ENCODE measurements at regions not wholly inside any gene's neighbourhood (a gene's known extent, or its start where the extent isn't known, plus 50 kb on each side); places are given as distances from the start of the nearest gene placed in this dataset.
A peak's percentile ranks its signal among the peaks of the same experiment; 100 is the strongest.

DNA sequence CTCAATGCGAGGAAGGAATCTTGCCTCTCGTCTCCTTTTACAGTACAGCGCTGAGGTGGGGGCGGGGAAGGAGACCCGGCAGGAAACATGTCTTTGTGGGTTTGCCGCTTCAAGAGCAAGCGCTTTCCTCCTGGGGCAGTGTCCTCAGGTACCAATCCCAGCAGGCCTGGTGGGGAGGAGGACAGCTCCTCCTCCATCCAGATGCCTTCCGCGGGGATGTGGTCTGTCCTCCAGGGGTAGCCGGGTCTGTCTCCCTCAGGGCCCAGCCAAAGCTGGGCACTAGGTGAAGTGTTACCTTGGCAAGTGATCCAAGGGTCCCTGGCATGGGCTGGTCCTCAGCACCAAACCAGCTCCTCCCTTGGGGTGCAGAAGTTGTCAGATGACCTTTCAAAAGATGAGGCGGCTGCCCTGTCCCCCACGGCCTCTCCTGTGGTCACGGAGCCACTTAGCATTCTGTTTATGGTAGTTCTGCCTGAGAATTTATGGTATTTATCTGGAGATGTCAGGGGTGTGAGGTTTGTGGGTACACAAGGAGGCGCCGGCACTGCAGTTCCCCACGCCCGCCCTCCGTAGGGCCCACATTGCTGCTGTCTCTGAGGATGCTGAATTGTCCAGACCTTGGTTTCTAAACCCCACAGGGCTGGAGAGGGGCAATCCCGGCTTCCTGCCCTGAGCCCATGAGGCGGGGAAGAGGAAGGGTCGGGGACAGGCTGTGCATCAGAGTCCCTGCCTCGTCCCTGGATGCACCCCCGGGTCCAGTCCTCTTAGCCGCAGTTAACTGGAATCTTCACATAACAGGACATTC is 93.5 kb upstream of the ANO1 start:
- no peak for TF ChIP-seq Cebpa-rat (IDR thresholded peaks at IDR 0.05)
- no peaks in the 10 kb centered on the region for H4K20me1 ChIP-seq
- H3K27ac ChIP-seq = peak overlapping the region; percentile 85
- H3K4me2 ChIP-seq = peak overlapping the region; percentile 100
- peak overlapping the region; percentile 82; the same call in 1 of the 2 replicates for H3K9ac ChIP-seq
- H3K9me3 ChIP-seq = no peaks in the 10 kb centered on the region
- no peaks in the 10 kb centered on the region for H3K36me3 ChIP-seq
- peak overlapping the region; percentile 73 for H3K4me3 ChIP-seq
- peaks cover 3% of the 10 kb centered on the region; the same call in 1 of the 2 replicates for H3K27me3 ChIP-seq
- peaks cover 93% of the 10 kb centered on the region for H3K4me1 ChIP-seq

DNA sequence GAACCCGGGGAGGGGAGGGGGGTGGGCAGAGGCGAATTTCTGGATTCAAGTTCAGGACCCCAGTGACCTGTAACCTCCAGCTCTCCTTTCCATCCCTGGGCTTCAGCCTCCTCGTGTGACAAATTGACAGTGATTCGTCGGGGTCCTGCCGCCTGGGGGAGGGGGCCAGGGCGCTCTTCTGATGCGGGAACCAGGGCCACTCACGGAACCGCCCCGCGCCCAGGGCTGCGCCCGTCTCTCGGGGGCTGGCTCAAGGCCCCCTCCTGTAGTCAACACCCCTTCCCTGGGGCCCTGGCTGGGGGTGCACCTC is 92.8 kb upstream of the ANO1 start:
- H3K9me3 ChIP-seq = no peaks in the 10 kb centered on the region
- peak overlapping the region; percentile 82 for H3K9ac ChIP-seq
- H3K27me3 ChIP-seq = peaks cover 3% of the 10 kb centered on the region; the same call in 1 of the 2 replicates
- H4K20me1 ChIP-seq = no peaks in the 10 kb centered on the region
- H3K4me3 ChIP-seq = peak overlapping the region; percentile 73
- TF ChIP-seq Cebpa-rat (IDR thresholded peaks at IDR 0.05) = no peak
- H3K4me1 ChIP-seq = peaks cover 87% of the 10 kb centered on the region
- peak overlapping the region; percentile 85 for H3K27ac ChIP-seq
- no peaks in the 10 kb centered on the region for H3K36me3 ChIP-seq
- H3K4me2 ChIP-seq = peak overlapping the region; percentile 100

DNA sequence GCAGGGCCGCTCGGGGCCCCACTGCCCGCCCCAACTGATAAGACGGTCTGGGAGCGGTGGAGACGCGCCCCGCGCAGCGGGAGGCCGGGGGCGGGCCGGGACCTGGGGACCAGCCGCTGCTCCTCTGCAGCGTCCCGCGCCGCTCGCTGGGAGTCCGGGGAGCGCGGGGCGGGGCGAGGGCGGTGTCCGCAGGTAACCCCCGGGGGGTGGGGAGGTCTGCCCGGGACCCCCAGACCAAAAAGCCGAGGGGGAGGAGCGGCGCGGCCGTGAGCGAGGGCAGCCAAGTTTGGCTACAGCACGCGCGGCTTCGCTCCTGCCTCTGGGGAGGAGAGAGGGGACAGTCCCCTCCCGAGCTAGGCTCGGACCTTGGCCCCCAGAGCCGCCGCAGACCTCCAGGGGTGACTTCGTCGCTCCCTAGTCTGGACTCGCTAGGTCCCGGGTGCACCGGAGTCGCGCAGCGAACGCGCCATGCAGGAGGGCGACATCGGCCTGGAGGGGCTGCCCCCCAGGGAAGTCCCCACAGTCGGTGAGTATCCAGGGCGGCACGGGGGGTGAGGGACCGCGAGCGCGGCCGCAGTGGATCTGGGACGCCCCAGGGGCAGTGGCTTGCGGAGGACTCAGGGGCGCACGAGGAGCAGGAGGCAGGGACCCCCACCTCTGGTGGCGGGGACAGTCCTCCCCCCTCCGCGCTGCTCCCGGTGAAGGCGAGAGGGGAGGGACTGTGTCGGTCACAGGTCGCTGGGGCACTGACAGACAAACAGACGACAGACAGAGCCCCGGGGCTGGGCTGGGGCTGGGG is 92.3 kb upstream of the ANO1 start:
- Histone ChIP-seq H3K27ac (peak overlapping the region; percentile 85), H3K9me3 (no peaks in the 10 kb centered on the region), H3K4me3 (peak overlapping the region; percentile 73), H4K20me1 (no peaks in the 10 kb centered on the region), H3K36me3 (no peaks in the 10 kb centered on the region), H3K4me2 (peak overlapping the region; percentile 100), H3K27me3 (peaks cover 3% of the 10 kb centered on the region; the same call in 1 of the 2 replicates), H3K9ac (peak overlapping the region; percentile 82), H3K4me1 (peaks cover 86% of the 10 kb centered on the region)
- no peak for TF ChIP-seq Cebpa-rat (IDR thresholded peaks at IDR 0.05)

DNA sequence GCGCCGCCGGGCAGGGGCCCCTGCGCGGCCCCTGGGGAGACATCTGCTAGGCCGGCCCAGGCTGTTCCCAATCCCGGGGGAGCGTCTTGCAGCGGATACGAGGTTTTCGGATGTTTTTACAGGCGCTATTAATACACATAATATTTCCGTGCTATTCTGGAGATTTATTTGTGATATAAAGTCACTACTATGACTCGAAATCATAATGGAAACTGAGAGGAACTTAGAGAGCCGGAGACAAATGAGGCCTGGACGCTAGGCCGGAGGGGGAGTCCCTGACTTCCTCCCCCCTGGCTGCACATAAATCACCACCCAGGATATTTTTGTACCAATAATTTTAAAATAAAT is 91.7 kb upstream of the ANO1 start:
- peaks cover 3% of the 10 kb centered on the region; the same call in 1 of the 2 replicates for H3K27me3 ChIP-seq

DNA sequence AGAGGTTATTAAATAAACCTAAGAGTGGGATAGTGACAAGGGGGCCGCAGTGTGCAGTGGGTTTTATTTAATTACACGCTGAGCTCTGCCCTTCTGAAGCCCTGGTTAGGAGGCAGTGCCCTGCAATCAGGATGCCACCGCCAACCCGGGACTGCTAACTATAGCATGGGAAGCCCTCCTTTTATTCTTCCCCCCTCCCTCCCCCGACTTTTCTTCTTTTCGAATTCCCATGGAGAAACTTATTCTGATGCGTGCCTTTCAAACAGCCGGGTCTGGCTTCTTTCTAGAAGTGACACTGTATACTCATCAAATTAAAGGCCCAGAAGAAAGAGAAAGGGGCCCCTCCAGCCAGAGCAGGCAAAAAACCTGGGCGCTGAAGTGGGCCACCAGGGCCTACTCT is 91.3 kb upstream of the ANO1 start:
- Histone ChIP-seq H3K4me3 (peak overlapping the region; percentile 73), H3K9ac (peak overlapping the region; percentile 82)

More for the DNA sequence above, 91.7 kb upstream of the ANO1 start:
- Histone ChIP-seq H3K36me3 (no peaks in the 10 kb centered on the region), H4K20me1 (no peaks in the 10 kb centered on the region), H3K27ac (peak overlapping the region; percentile 85), H3K9ac (peak overlapping the region; percentile 82), H3K4me2 (peak overlapping the region; percentile 100), H3K4me1 (peaks cover 87% of the 10 kb centered on the region), H3K9me3 (no peaks in the 10 kb centered on the region), H3K4me3 (peak overlapping the region; percentile 73)
- no peak for TF ChIP-seq Cebpa-rat (IDR thresholded peaks at IDR 0.05)

DNA sequence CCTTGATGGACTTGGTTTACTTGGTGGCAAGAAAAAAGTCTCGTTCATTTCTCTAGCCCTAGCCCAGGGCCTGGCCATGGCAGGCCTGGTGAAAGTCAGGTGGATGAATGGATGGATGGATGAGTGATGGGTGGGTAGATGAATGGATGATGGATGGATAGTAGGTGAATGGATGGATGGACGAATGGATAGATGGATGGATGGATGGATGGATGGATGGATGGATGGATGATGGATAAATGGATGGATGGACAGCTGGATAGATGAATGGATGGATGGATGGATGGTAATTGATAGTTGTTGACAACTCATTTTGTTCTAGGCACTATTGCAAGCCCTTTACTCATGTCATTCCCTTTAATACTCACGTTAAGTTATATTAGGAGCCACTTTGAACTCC is 86.1 kb upstream of the ANO1 start:
- TF ChIP-seq Cebpa-rat (IDR thresholded peaks at IDR 0.05) = no peak
- H3K9ac ChIP-seq = no peak overlapping the region

More for the DNA sequence above, 91.3 kb upstream of the ANO1 start:
- Histone ChIP-seq H3K36me3 (no peaks in the 10 kb centered on the region), H3K4me1 (peaks cover 88% of the 10 kb centered on the region), H3K9me3 (no peaks in the 10 kb centered on the region), H3K4me2 (peak overlapping the region; percentile 100), H3K27me3 (peaks cover 3% of the 10 kb centered on the region; the same call in 1 of the 2 replicates), H3K27ac (peak overlapping the region; percentile 85), H4K20me1 (no peaks in the 10 kb centered on the region)
- TF ChIP-seq Cebpa-rat (IDR thresholded peaks at IDR 0.05) = no peak

DNA sequence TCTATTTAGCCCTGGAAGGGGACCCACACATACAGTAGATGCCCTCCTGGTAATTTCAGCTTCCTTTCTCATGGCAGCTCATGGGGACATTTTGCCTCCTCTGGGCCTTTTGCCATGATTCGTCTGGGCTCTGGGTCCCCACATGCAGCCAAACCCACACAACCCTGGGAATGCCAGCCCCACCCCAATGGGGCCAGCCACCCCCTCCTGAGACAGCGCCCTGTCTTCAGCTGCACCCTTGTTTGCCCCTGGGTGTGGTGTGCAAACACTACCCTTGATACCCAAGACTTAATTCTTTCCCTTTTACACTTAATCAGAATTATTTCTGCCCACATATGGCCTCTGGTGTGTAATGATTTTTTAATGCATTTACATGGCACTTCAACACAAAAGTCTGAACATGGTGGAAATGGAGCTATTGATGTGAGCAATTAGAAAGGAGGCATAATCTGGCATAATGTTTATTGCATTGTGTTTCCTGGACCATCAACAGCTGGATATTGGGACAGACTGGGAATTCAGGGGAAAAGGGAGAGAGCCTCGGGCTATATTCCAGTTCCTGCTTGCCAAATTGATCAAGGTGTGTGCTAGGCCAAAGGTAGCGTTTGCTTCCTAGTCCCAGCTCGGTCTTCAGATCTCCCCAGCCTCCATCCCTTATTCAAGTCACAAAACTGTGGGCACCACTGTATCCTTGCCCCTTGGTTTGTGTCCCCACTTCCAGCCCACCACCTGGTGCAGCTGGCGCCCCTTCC is 85.0 kb upstream of the ANO1 start:
- H3K9me3 ChIP-seq = peaks cover 11% of the 10 kb centered on the region
- H3K36me3 ChIP-seq = no peaks in the 10 kb centered on the region
- no peak overlapping the region for H3K4me3 ChIP-seq
- no peak overlapping the region for H3K9ac ChIP-seq
- H3K4me2 ChIP-seq = peak overlapping the region; percentile 41
- H4K20me1 ChIP-seq = no peaks in the 10 kb centered on the region
- no peak for TF ChIP-seq Cebpa-rat (IDR thresholded peaks at IDR 0.05)
- H3K27ac ChIP-seq = no peak overlapping the region
- H3K4me1 ChIP-seq = peaks cover 49% of the 10 kb centered on the region
- no peaks in the 10 kb centered on the region for H3K27me3 ChIP-seq

More for the DNA sequence above, 86.1 kb upstream of the ANO1 start:
- H3K27me3 ChIP-seq = no peaks in the 10 kb centered on the region
- no peaks in the 10 kb centered on the region for H4K20me1 ChIP-seq
- no peaks in the 10 kb centered on the region for H3K36me3 ChIP-seq
- H3K4me2 ChIP-seq = peak overlapping the region; percentile 49; the same call in 1 of the 2 replicates
- H3K4me1 ChIP-seq = peaks cover 60% of the 10 kb centered on the region
- no peak overlapping the region for H3K4me3 ChIP-seq
- peaks cover 11% of the 10 kb centered on the region for H3K9me3 ChIP-seq
- no peak overlapping the region for H3K27ac ChIP-seq

DNA sequence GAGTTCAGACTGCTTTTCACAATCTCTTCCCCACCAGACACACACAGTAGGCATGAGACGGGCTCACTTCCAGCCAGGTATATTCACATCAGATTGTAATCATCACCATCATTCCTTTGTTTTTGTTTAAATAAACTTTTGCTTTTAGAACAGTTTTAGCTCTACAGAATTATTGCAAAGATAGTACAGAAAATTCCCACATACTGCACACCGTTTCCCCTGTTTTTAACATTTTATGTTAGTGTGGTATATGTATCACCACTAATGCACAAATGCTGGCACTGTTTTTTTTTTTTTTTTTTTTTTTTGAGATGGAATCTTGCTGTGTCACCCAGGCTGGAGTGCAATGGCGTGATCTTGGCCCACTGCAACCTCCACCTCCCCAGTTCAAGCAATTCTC is 83.3 kb upstream of the ANO1 start:
- Histone ChIP-seq H3K4me2 (no peak overlapping the region), H3K9me3 (peaks cover 11% of the 10 kb centered on the region), H3K9ac (no peak overlapping the region), H3K27me3 (no peaks in the 10 kb centered on the region), H3K27ac (no peak overlapping the region), H4K20me1 (no peaks in the 10 kb centered on the region), H3K4me3 (no peak overlapping the region), H3K36me3 (no peaks in the 10 kb centered on the region), H3K4me1 (peaks cover 48% of the 10 kb centered on the region)
- no peak for TF ChIP-seq Cebpa-rat (IDR thresholded peaks at IDR 0.05)

DNA sequence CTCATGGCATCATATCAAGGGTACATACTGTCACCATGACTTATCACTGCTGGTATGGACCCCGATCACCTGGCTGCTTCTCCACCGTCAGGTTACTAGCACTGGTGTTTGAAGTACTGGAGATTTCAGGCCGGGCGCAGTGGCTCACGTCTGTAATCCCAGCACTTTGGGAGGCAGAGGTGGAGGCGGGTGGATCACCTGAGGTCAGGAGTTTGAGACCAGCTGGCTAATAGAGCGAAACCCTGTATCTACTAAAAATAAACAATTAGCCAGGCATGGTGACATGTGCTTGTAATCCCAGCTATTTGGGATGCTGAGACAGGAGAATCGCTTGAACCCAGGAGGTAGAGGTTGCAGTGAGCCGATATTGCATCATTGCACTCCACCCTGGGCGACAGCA is 82.4 kb upstream of the ANO1 start:
- H3K27me3 ChIP-seq = no peaks in the 10 kb centered on the region

More for the DNA sequence above, 82.4 kb upstream of the ANO1 start:
- H3K4me1 ChIP-seq = peaks cover 57% of the 10 kb centered on the region
- H3K36me3 ChIP-seq = no peaks in the 10 kb centered on the region
- no peak for TF ChIP-seq Cebpa-rat (IDR thresholded peaks at IDR 0.05)
- H3K4me2 ChIP-seq = no peak overlapping the region
- no peak overlapping the region for H3K9ac ChIP-seq
- H3K27ac ChIP-seq = no peak overlapping the region
- H4K20me1 ChIP-seq = no peaks in the 10 kb centered on the region
- no peak overlapping the region for H3K4me3 ChIP-seq
- peaks cover 11% of the 10 kb centered on the region for H3K9me3 ChIP-seq
